B cell (primary cell): ENCODE measurements at regions not wholly inside any gene's neighbourhood (a gene's known extent, or its start where the extent isn't known, plus 50 kb on each side); places are given as distances from the start of the nearest gene placed in this dataset.

Experiments
- ATAC-seq: fragments of 200-7000 bp; cut with Tn5 transposase; one replicate; pipeline ENCODE4 v1.10.0; 2021; ENCODE audit warnings: low read depth, mild to moderate bottlenecking, moderate number of reproducible peaks, moderate library complexity
- CTCF ChIA-PET: fragments of 350-600 bp; sonication (Branson Sonifier 250); formaldehyde crosslinking; loops from one replicate; lab custom pipeline; 2021; ENCODE audit warnings: antibody characterized with exemption, inconsistent platforms; lab: Charles Lee
- POLR2A ChIA-PET: fragments of 350-600 bp; sonication (Branson Sonifier 250); formaldehyde crosslinking; loops from one replicate; lab custom pipeline; 2021; ENCODE audit warnings: antibody characterized with exemption; lab: Charles Lee
- DNase-seq: peaks from one replicate; pipeline ENCODE4 v3.0.0; 2013
- H2AFZ ChIP-seq: 2 replicates; pipeline ENCODE4 v1.6.1; 2012; ENCODE audit warnings: mild to moderate bottlenecking, low read depth, low read length; ENCODE audit not compliant: insufficient read depth, poor library complexity, severe bottlenecking
- H3K27ac ChIP-seq, 2 donors: 1 replicate in 1 of 2; 2 replicates in 1 of 2; pipeline ENCODE4 v1.5.1; 2012 to 2013; ENCODE audit warnings: low read length in 2 of 2, mild to moderate bottlenecking in 2 of 2, moderate library complexity in 1 of 2
- H3K27me3 ChIP-seq, 4 experiments: fragments of 200-600 bp in 1 of 4; sonication (generic) in 1 of 4; replicated peaks in 1 of 4; 1 replicate in 2 of 4; 2 replicates in 2 of 4; pipeline versions ENCODE4 v1.6.1 to v1.7.0; 2013 to 2016; ENCODE audit warnings: low read length in 3 of 4, mild to moderate bottlenecking in 2 of 4, mixed read lengths in 1 of 4, moderate library complexity in 1 of 4; ENCODE audit not compliant: insufficient read depth in 4 of 4, control insufficient read depth in 3 of 4; ENCODE audit errors: control extremely low read depth in 1 of 4
- H3K36me3 ChIP-seq, 2 experiments: replicated peaks in 1 of 2; 1 replicate in 1 of 2; 2 replicates in 1 of 2; pipeline versions ENCODE4 v1.6.1 to v1.7.1; 2013; ENCODE audit warnings: low read length in 1 of 2; ENCODE audit not compliant: insufficient read depth in 2 of 2, control insufficient read depth in 1 of 2; ENCODE audit errors: control extremely low read depth in 1 of 2, extremely low read depth in 1 of 2
- H3K4me1 ChIP-seq, 2 donors: fragments of 200-600 bp in 1 of 2; sonication (generic) in 1 of 2; 1 replicate in 1 of 2; 2 replicates in 1 of 2; pipeline versions ENCODE4 v1.5.1 to v1.6.1; 2013 to 2017; ENCODE audit warnings: low read length in 2 of 2; ENCODE audit not compliant: control insufficient read depth in 2 of 2, insufficient read depth in 2 of 2
- H3K4me2 ChIP-seq: replicated peaks from 2 replicates; pipeline ENCODE3; 2012; ENCODE audit warnings: mild to moderate bottlenecking, low read depth, low read length; ENCODE audit not compliant: poor library complexity, severe bottlenecking
- H3K4me3 ChIP-seq, 5 experiments: fragments of 200-600 bp in 1 of 5; sonication (generic) in 1 of 5; 1 replicate in 3 of 5; 2 replicates in 2 of 5; pipeline versions ENCODE4 v1.5.1 to v1.7.0; 2011 to 2016; ENCODE audit warnings: low read length in 4 of 5, mild to moderate bottlenecking in 4 of 5, low read depth in 2 of 5, control low read depth in 1 of 5, moderate library complexity in 1 of 5; ENCODE audit not compliant: insufficient read depth in 1 of 5; ENCODE audit errors: control extremely low read depth in 1 of 5, extremely low read depth in 1 of 5
- H3K79me2 ChIP-seq: fragments of 200-600 bp; sonication (generic); one replicate; pipeline ENCODE4 v1.6.0; 2016; ENCODE audit warnings: low read length; ENCODE audit not compliant: control insufficient read depth, insufficient read depth
- H3K9ac ChIP-seq: fragments of 200-600 bp; sonication (generic); 2 replicates; pipeline ENCODE4 v1.6.1; 2017; ENCODE audit warnings: mild to moderate bottlenecking, low read length, moderate library complexity
- H3K9me3 ChIP-seq, 3 donors: one replicate each; pipeline versions ENCODE4 v1.6.1 to v1.7.1; 2013; ENCODE audit warnings: low read length in 2 of 3; ENCODE audit not compliant: control insufficient read depth in 2 of 3, insufficient read depth in 1 of 3; ENCODE audit errors: control extremely low read depth in 1 of 3
- H4K20me1 ChIP-seq: 2 replicates; pipeline ENCODE4 v1.6.0; 2012; ENCODE audit warnings: mild to moderate bottlenecking, low read length; ENCODE audit not compliant: insufficient read depth, control insufficient read depth, poor library complexity, severe bottlenecking
- H3K27ac Mint-ChIP-seq: one replicate; pipeline ENCODE4 v1.8.0; 2021; ENCODE audit warnings: mixed read lengths
- H3K27me3 Mint-ChIP-seq: one replicate; pipeline ENCODE4 v1.8.0; 2021; ENCODE audit warnings: mixed read lengths
- H3K4me1 Mint-ChIP-seq: one replicate; pipeline ENCODE4 v1.8.0; 2021; ENCODE audit warnings: mixed read lengths
- H3K4me3 Mint-ChIP-seq: one replicate; pipeline ENCODE4 v1.8.0; 2021; ENCODE audit warnings: mixed read lengths
- H3K9me3 Mint-ChIP-seq: one replicate; pipeline ENCODE4 v1.8.0; 2022; ENCODE audit warnings: mixed read lengths; ENCODE audit not compliant: insufficient read depth
- CTCF ChIP-seq: fragments of 200-600 bp; IDR thresholded peaks from one replicate; pipeline ENCODE4 v1.8.0; 2022; ENCODE audit warnings: antibody characterized with exemption, mild to moderate bottlenecking
- EZH2 ChIP-seq: IDR thresholded peaks from 2 replicates; pipeline ENCODE4 v1.6.1; 2012; ENCODE audit warnings: borderline replicate concordance, low read depth, mild to moderate bottlenecking, moderate library complexity, low read length; ENCODE audit not compliant: insufficient read depth, poor library complexity, severe bottlenecking
- WGBS: methylation state at CpG from one replicate; pipeline ENCODE4 v1.1.5; 2013; ENCODE audit warnings: missing lambda C conversion rate; ENCODE audit not compliant: insufficient coverage; 5-methylcytosine and 5-hydroxymethylcytosine counted together
- intact Hi-C: fragments of 100-400 bp; cut with micrococcal nuclease; formaldehyde crosslinking; loops from one replicate; pipeline ENCODE4 v1.10.0; 2022

GRCh38 chr2:76633276-76633921 lies 888.8 kb downstream of the LRRTM4 start:
- WGBS, result no CpG with 5 or more reads among the region's 3 CpGs
- H4K20me1 ChIP-seq, result no peaks in the 10 kb centered on the region

GRCh38 chr2:76625101-76625500 lies 897.1 kb downstream of the LRRTM4 start:
- no peak overlapping the region for H3K4me2 ChIP-seq
- Mint-ChIP-seq H3K4me3 (no peak overlapping the region), H3K27me3 (no peaks in the 10 kb centered on the region), H3K27ac (no peak overlapping the region), H3K9me3 (peaks cover 5% of the 10 kb centered on the region), H3K4me1 (no peaks in the 10 kb centered on the region)
- no peak overlapping the region for H3K4me3 ChIP-seq
- H3K36me3 ChIP-seq, result no peaks in the 10 kb centered on the region
- no peak for DNase-seq
- TF ChIP-seq EZH2 (no peak), CTCF (no peak)
- no peak for ATAC-seq
- H4K20me1 ChIP-seq, result no peaks in the 10 kb centered on the region
- H3K9me3 ChIP-seq, result peaks cover 0 to 9% (median 0%) of the 10 kb centered on the region in 3 donors
- no peak overlapping the region for H3K27ac ChIP-seq
- no peak overlapping the region for H2AFZ ChIP-seq
- ChIA-PET POLR2A (no interaction called here), CTCF (no interaction called here)
- no peaks in the 10 kb centered on the region for H3K27me3 ChIP-seq
- H3K4me1 ChIP-seq, result no peaks in the 10 kb centered on the region
- WGBS, result 67% methylated on average over 3 of the region's 3 CpGs
- no peaks in the 10 kb centered on the region for H3K79me2 ChIP-seq
- intact Hi-C loops, result no loop called here
- no peak overlapping the region for H3K9ac ChIP-seq

More at GRCh38 chr2:76633276-76633921, 888.8 kb downstream of the LRRTM4 start:
- Histone ChIP-seq H3K9me3 (peaks cover 0 to 4% (median 0%) of the 10 kb centered on the region in 3 donors), H2AFZ (no peak overlapping the region), H3K4me1 (no peaks in the 10 kb centered on the region), H3K79me2 (no peaks in the 10 kb centered on the region), H3K4me3 (no peak overlapping the region), H3K9ac (no peak overlapping the region), H3K36me3 (no peaks in the 10 kb centered on the region), H3K4me2 (no peak overlapping the region), H3K27me3 (no peaks in the 10 kb centered on the region), H3K27ac (no peak overlapping the region)
- TF ChIP-seq EZH2, result no peak
- no peak for TF ChIP-seq CTCF
- H3K9me3 Mint-ChIP-seq, result no peaks in the 10 kb centered on the region
- intact Hi-C loops, result no loop called here
- H3K4me1 Mint-ChIP-seq, result no peaks in the 10 kb centered on the region
- CTCF ChIA-PET, result no interaction called here
- ATAC-seq (no peak), DNase-seq (no peak)
- no peak overlapping the region for H3K27ac Mint-ChIP-seq
- H3K27me3 Mint-ChIP-seq, result no peaks in the 10 kb centered on the region
- POLR2A ChIA-PET, result no interaction called here
- H3K4me3 Mint-ChIP-seq, result no peak overlapping the region
